ENCODE measurements at regions not wholly inside any gene's neighbourhood (a gene's known extent, or its start where the extent isn't known, plus 50 kb on each side); places are given as distances from the start of the nearest gene placed in this dataset.

- H3K27ac ChIP-seq (ENCODE audit: low read depth, low read length) = no peak overlapping the region
Measured at GRCh38 chr15:38876621-38877020, 312.0 kb upstream of the RASGRP1 start.

GRCh38 chr15:38877471-38877870 is 312.9 kb upstream of the RASGRP1 start:
- no peak for DNase-seq (ENCODE audit: low read depth, low spot score)
- H3K27me3 ChIP-seq (ENCODE audit: control insufficient read depth, insufficient read depth, low read length) = no peaks in the 10 kb centered on the region
- H3K9me3 ChIP-seq (ENCODE audit: control insufficient read depth, insufficient read depth, low read length) = no peaks in the 10 kb centered on the region
- ChIA-PET CTCF (no interaction called here), POLR2A (no interaction called here)
- no peak for TF ChIP-seq CTCF (IDR thresholded peaks at IDR 0.05; ENCODE audit: low read depth, low read length)
- H3K27ac ChIP-seq (ENCODE audit: low read depth, low read length) = no peak overlapping the region
- H3K4me3 ChIP-seq (ENCODE audit: low read depth, low read length) = no peak overlapping the region

More at GRCh38 chr15:38876621-38877020, 312.0 kb upstream of the RASGRP1 start:
- Histone ChIP-seq H3K9me3 (ENCODE audit: control insufficient read depth, insufficient read depth, low read length) (no peaks in the 10 kb centered on the region), H3K27me3 (ENCODE audit: control insufficient read depth, insufficient read depth, low read length) (no peaks in the 10 kb centered on the region), H3K4me3 (ENCODE audit: low read depth, low read length) (no peak overlapping the region)
- no peak for DNase-seq (ENCODE audit: low read depth, low spot score)
- POLR2A ChIA-PET = no interaction called here
- CTCF ChIA-PET = interaction anchor here (0.7 to 1.9 kb wide), 3 partner anchors 9 to 15 kb away, joined by 3 to 4 read pairs (median 3); no protein-coding TSS in a partner anchor
- TF ChIP-seq CTCF (IDR thresholded peaks at IDR 0.05; ENCODE audit: low read depth, low read length) = no peak

- no peaks in the 10 kb centered on the region for H3K27me3 ChIP-seq (ENCODE audit: control insufficient read depth, insufficient read depth, low read length)
- POLR2A ChIA-PET = no interaction called here
- H3K9me3 ChIP-seq (ENCODE audit: control insufficient read depth, insufficient read depth, low read length) = no peaks in the 10 kb centered on the region
- CTCF ChIA-PET = no interaction called here
- H3K27ac ChIP-seq (ENCODE audit: low read depth, low read length) = no peak overlapping the region
- H3K4me3 ChIP-seq (ENCODE audit: low read depth, low read length) = no peak overlapping the region
- DNase-seq (ENCODE audit: low read depth, low spot score) = no peak
- no peak for TF ChIP-seq CTCF (IDR thresholded peaks at IDR 0.05; ENCODE audit: low read depth, low read length)
Measured at GRCh38 chr15:38878026-38878425, 313.4 kb upstream of the RASGRP1 start.

GRCh38 chr15:38878926-38879325 is 314.3 kb upstream of the RASGRP1 start:
- ChIA-PET CTCF (no interaction called here), POLR2A (no interaction called here)
- Histone ChIP-seq H3K27ac (ENCODE audit: low read depth, low read length) (no peak overlapping the region), H3K4me3 (ENCODE audit: low read depth, low read length) (no peak overlapping the region), H3K27me3 (ENCODE audit: control insufficient read depth, insufficient read depth, low read length) (no peaks in the 10 kb centered on the region), H3K9me3 (ENCODE audit: control insufficient read depth, insufficient read depth, low read length) (no peaks in the 10 kb centered on the region)
- no peak for TF ChIP-seq CTCF (IDR thresholded peaks at IDR 0.05; ENCODE audit: low read depth, low read length)
- no peak for DNase-seq (ENCODE audit: low read depth, low spot score)

GRCh38 chr15:38879909-38880471 is 315.4 kb upstream of the RASGRP1 start:
- CTCF ChIA-PET = interaction anchor here (1.0 kb wide), 1 partner anchor 701 kb away, joined by 6 read pairs; the partner anchor contains the start of gene THBS1
- H3K27me3 ChIP-seq (ENCODE audit: control insufficient read depth, insufficient read depth, low read length) = no peaks in the 10 kb centered on the region
- no peak overlapping the region for H3K4me3 ChIP-seq (ENCODE audit: low read depth, low read length)
- no peaks in the 10 kb centered on the region for H3K9me3 ChIP-seq (ENCODE audit: control insufficient read depth, insufficient read depth, low read length)
- POLR2A ChIA-PET = no interaction called here
- no peak for DNase-seq (ENCODE audit: low read depth, low spot score)
- H3K27ac ChIP-seq (ENCODE audit: low read depth, low read length) = peak overlapping the region; percentile 22
- TF ChIP-seq CTCF (IDR thresholded peaks at IDR 0.05; ENCODE audit: low read depth, low read length) = no peak
